IPS-20b (cell line): ENCODE measurements at regions not wholly inside any gene's neighbourhood (a gene's known extent, or its start where the extent isn't known, plus 50 kb on each side); places are given as distances from the start of the nearest gene placed in this dataset.

Experiments used
- H3K27ac ChIP-seq: one replicate; pipeline ENCODE4 v1.5.1; 2013; ENCODE audit warnings: low read length
- H3K27me3 ChIP-seq: 2 replicates; pipeline ENCODE4 v1.6.1; 2013; ENCODE audit warnings: mild to moderate bottlenecking, low read length, inconsistent platforms; ENCODE audit not compliant: insufficient read depth
- H3K36me3 ChIP-seq: 2 replicates; pipeline ENCODE4 v1.6.1; 2013; ENCODE audit warnings: low read depth, mild to moderate bottlenecking, inconsistent platforms, low read length, moderate library complexity; ENCODE audit not compliant: insufficient read depth
- H3K4me1 ChIP-seq: 2 replicates; pipeline ENCODE4 v1.6.1; 2013; ENCODE audit warnings: mild to moderate bottlenecking, control low read depth, inconsistent platforms, low read length, moderate library complexity; ENCODE audit not compliant: insufficient read depth
- H3K4me3 ChIP-seq: 2 replicates; pipeline ENCODE4 v1.5.1; 2013; ENCODE audit warnings: mild to moderate bottlenecking, low read length, inconsistent platforms
- H3K9ac ChIP-seq: 2 replicates; pipeline ENCODE4 v1.6.1; 2013; ENCODE audit warnings: low read depth, mild to moderate bottlenecking, inconsistent platforms, low read length, moderate library complexity
- H3K9me3 ChIP-seq: 2 replicates; pipeline ENCODE4 v1.6.1; 2013; ENCODE audit warnings: mild to moderate bottlenecking, low read depth, low read length, inconsistent platforms; ENCODE audit not compliant: insufficient read depth

DNA sequence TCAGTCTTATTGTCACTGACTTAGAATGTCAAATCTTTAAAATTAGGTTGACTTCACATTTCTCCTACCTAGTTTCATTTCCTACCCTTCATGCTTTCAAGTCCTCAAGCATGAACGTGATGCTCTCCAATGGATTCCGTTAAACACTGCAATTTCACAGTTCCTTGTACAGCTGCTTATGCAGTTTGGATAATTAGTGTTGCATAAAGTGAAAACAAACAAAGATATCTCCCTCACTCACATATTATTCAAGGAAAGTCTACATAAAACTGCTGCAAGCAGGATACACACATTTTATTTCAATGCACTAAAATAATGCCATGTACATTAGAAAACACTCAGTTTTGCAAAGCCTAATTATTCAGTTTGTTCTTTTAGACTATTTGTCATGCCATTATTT lies 214.0 kb downstream of the CRPPA start:
- Histone ChIP-seq H3K9me3 (no peaks in the 10 kb centered on the region), H3K27me3 (no peaks in the 10 kb centered on the region), H3K27ac (no peak overlapping the region), H3K4me3 (no peak overlapping the region), H3K4me1 (peaks cover 13% of the 10 kb centered on the region), H3K36me3 (no peaks in the 10 kb centered on the region), H3K9ac (no peak overlapping the region)

- no peak overlapping the region for H3K9ac ChIP-seq
- no peak overlapping the region for H3K27ac ChIP-seq
- no peaks in the 10 kb centered on the region for H3K27me3 ChIP-seq
- peaks cover 13% of the 10 kb centered on the region for H3K4me1 ChIP-seq
- no peaks in the 10 kb centered on the region for H3K9me3 ChIP-seq
- H3K36me3 ChIP-seq, result no peaks in the 10 kb centered on the region
- H3K4me3 ChIP-seq, result 0 out of 2 replicates have a peak overlapping the region, but pooled peaks have one; percentile 2
Measured at GRCh38 chr7:16205466-16205865, 215.9 kb downstream of the CRPPA start.

DNA sequence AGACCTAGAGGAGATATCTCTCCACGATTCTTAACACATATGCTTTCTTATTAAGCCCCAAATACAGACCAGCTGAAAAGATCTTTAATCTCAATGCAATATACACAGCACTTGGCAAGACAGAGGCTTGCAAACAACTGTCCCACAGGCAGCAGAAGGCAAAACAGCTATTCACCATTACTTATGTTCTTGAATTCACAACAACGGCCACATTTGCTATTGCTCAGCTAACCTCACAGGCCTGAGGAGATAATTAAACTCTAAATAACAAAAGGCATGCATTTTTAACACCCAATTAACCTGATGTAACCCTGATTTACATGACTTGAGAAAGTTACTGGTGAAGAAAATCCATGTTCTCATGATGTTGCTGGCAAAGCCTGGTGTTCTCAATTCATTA lies 216.4 kb downstream of the CRPPA start:
- H3K27ac ChIP-seq, result no peak overlapping the region
- H3K9me3 ChIP-seq, result no peaks in the 10 kb centered on the region
- H3K4me3 ChIP-seq, result 0 out of 2 replicates have a peak overlapping the region, but pooled peaks have one; percentile 2
- no peaks in the 10 kb centered on the region for H3K36me3 ChIP-seq
- peaks cover 13% of the 10 kb centered on the region for H3K4me1 ChIP-seq
- H3K27me3 ChIP-seq, result no peaks in the 10 kb centered on the region
- no peak overlapping the region for H3K9ac ChIP-seq

DNA sequence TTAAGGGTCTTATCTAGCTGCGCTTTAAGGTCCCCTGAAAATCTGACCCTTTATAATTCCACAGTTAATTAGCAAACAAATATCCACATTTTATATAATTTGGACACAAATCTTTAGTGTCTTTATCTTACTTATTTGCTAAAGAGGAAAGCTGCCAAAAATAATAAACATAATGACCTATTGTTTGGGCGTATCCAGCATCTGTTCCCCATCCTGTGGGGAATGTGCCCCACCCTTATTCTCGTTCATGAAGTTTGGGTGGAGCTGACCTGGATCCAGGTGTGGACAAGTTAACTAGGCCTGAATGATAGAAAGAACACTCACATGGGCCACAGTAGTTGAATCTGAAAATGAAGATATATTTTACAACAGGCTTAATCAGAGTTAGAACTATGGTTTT lies 218.3 kb downstream of the CRPPA start:
- Histone ChIP-seq H3K9ac (no peak overlapping the region), H3K9me3 (no peaks in the 10 kb centered on the region), H3K27ac (no peak overlapping the region), H3K27me3 (no peaks in the 10 kb centered on the region), H3K36me3 (no peaks in the 10 kb centered on the region), H3K4me3 (no peak overlapping the region), H3K4me1 (peaks cover 13% of the 10 kb centered on the region)

DNA sequence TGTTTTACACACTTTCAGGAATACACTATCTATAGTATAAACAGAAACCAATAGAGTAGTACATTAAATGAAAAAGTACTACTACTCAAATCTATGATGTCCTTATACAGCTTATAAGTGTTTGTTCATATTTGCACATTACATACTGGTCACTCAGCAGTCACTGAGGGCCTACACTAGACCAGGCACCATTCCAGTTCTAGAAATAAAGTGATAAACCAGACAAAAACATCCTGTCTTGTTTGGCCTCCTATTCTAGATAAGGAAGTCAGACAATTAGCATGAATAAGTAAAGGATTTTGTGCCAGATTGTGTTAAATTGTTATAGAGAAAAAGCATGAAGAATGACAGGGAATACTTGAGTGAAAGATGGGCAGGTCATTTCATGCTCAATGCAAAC lies 219.0 kb downstream of the CRPPA start:
- no peak overlapping the region for H3K4me3 ChIP-seq
- H3K4me1 ChIP-seq, result peaks cover 13% of the 10 kb centered on the region
- H3K36me3 ChIP-seq, result no peaks in the 10 kb centered on the region
- H3K27me3 ChIP-seq, result no peaks in the 10 kb centered on the region
- H3K9ac ChIP-seq, result no peak overlapping the region
- no peak overlapping the region for H3K27ac ChIP-seq
- H3K9me3 ChIP-seq, result no peaks in the 10 kb centered on the region

DNA sequence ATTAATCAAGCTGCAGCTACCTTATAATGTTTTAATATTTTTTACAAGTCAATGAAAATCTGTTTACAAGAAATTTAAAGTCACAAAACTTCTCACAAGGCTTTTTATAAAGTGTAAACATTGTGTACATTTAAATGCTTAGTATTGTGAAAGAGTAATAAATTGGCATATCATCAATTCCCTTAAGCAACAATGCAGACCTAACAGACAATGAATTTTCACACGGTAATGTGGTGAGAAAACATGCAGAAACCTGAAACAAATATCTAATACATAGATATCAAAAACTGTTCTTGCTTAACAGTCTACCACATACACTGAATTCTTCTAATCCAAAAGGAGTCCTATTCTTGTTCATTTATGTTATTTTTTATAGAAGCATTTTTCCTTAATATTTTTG lies 220.7 kb downstream of the CRPPA start:
- no peak overlapping the region for H3K27ac ChIP-seq
- no peak overlapping the region for H3K9ac ChIP-seq
- no peaks in the 10 kb centered on the region for H3K36me3 ChIP-seq
- no peaks in the 10 kb centered on the region for H3K27me3 ChIP-seq
- H3K4me3 ChIP-seq, result no peak overlapping the region
- no peaks in the 10 kb centered on the region for H3K9me3 ChIP-seq
- H3K4me1 ChIP-seq, result peaks cover 12% of the 10 kb centered on the region

DNA sequence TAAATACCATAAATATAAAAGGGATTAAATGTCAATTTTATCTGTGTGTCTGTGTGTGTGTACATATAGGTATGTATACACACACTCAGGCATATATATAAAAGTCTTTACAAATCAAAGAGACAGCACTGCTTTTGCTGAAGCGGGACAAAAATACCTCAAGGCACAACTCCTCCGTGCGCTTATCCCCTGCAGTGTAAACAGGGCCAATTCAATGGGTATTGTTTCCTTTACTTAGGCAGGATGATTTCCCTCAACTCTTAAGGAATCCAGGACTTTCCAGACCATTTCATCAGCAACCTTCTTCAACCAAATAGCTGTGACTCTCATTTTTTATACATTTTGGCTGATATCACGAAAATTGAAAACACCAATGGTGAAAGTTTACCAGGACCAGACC lies 227.7 kb downstream of the CRPPA start:
- H3K36me3 ChIP-seq, result no peaks in the 10 kb centered on the region
- no peaks in the 10 kb centered on the region for H3K27me3 ChIP-seq
- no peak overlapping the region for H3K4me3 ChIP-seq
- H3K4me1 ChIP-seq, result 0 out of 2 replicates have a peak, but pooled peaks cover 5% of the 10 kb centered on the region
- H3K9me3 ChIP-seq, result no peaks in the 10 kb centered on the region
- H3K9ac ChIP-seq, result no peak overlapping the region
- H3K27ac ChIP-seq, result no peak overlapping the region

- no peak overlapping the region for H3K27ac ChIP-seq
- no peak overlapping the region for H3K4me3 ChIP-seq
- H3K9ac ChIP-seq, result no peak overlapping the region
- H3K36me3 ChIP-seq, result no peaks in the 10 kb centered on the region
- no peaks in the 10 kb centered on the region for H3K27me3 ChIP-seq
- 0 out of 2 replicates have a peak, but pooled peaks cover 4% of the 10 kb centered on the region for H3K4me1 ChIP-seq
- H3K9me3 ChIP-seq, result no peaks in the 10 kb centered on the region
Measured at GRCh38 chr7:16189026-16189715, 232.2 kb downstream of the CRPPA start.

- H3K36me3 ChIP-seq, result no peaks in the 10 kb centered on the region
- no peak overlapping the region for H3K4me3 ChIP-seq
- no peaks in the 10 kb centered on the region for H3K9me3 ChIP-seq
- H3K27me3 ChIP-seq, result no peaks in the 10 kb centered on the region
- no peak overlapping the region for H3K9ac ChIP-seq
- H3K4me1 ChIP-seq, result no peaks in the 10 kb centered on the region
- no peak overlapping the region for H3K27ac ChIP-seq
Measured at GRCh38 chr7:16187131-16187530, 234.2 kb downstream of the CRPPA start.

DNA sequence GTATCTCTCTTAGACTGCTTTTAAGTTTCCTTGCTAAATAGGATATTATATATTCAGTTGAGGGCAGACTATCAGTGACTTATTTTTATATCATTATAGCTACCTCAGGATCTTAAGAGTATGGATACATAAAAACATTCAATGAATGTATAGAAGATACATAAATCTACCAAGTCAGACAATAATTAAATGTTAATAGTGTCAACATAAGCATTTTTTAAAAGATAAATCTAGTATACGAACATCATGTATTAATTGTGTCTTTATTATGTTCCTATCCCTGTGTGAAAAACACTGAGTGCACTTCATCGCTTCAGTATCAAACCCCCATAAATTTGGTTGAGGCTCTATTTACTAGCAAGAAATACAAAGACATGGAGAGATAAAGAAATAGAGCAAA lies 242.8 kb downstream of the CRPPA start:
- Histone ChIP-seq H3K9me3 (no peaks in the 10 kb centered on the region), H3K27me3 (no peaks in the 10 kb centered on the region), H3K9ac (no peak overlapping the region), H3K4me3 (no peak overlapping the region), H3K4me1 (no peaks in the 10 kb centered on the region), H3K27ac (no peak overlapping the region), H3K36me3 (no peaks in the 10 kb centered on the region)

GRCh38 chr7:16178092-16178491 lies 243.2 kb downstream of the CRPPA start:
- H3K9me3 ChIP-seq, result no peaks in the 10 kb centered on the region
- H3K4me1 ChIP-seq, result no peaks in the 10 kb centered on the region
- H3K4me3 ChIP-seq, result no peak overlapping the region
- H3K27ac ChIP-seq, result no peak overlapping the region
- no peak overlapping the region for H3K9ac ChIP-seq
- no peaks in the 10 kb centered on the region for H3K27me3 ChIP-seq
- no peaks in the 10 kb centered on the region for H3K36me3 ChIP-seq

- H3K4me1 ChIP-seq, result no peaks in the 10 kb centered on the region
Measured at GRCh38 chr7:16174253-16174652, 247.1 kb downstream of the CRPPA start.

More at GRCh38 chr7:16174253-16174652, 247.1 kb downstream of the CRPPA start:
- Histone ChIP-seq H3K27ac (no peak overlapping the region), H3K27me3 (no peaks in the 10 kb centered on the region), H3K9ac (no peak overlapping the region), H3K4me3 (no peak overlapping the region), H3K9me3 (no peaks in the 10 kb centered on the region), H3K36me3 (no peaks in the 10 kb centered on the region)
